ENCODE measurements at regions not wholly inside any gene's neighbourhood (a gene's known extent, or its start where the extent isn't known, plus 50 kb on each side); places are given as distances from the start of the nearest gene placed in this dataset.

DNA sequence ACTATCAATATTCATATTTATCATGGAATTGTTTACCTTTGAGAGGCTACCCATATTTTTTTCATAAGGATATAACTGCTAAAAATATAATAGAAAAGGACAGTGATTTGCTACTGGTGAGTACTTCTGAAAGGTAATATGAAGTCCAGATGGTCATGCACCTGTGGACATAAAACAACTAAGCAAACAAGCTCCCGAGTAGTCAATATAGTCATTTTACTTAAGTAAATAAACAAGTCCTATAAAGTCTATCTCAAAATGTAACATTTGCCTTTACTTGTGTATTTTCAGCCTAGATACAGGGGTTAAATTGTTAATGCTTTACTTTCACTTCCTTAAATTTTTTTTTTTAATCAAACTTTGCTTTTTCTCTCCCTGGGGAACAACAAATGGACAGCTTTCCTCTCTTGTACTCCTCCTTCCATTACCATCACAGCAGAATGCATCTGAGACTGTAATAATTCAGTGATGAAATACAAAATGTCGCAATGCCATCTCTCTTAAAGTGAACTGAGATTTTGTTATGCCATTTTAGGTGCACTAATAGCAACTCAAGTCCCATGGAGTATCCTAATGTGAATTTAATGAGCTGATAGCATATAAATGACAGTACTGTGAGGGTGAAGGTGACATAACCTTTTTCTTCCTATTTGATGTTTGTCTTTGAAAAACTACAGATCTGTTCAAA, 1325.4 kb upstream of the ZEB2 start:
- DNase-seq = peak; percentile 67

DNA sequence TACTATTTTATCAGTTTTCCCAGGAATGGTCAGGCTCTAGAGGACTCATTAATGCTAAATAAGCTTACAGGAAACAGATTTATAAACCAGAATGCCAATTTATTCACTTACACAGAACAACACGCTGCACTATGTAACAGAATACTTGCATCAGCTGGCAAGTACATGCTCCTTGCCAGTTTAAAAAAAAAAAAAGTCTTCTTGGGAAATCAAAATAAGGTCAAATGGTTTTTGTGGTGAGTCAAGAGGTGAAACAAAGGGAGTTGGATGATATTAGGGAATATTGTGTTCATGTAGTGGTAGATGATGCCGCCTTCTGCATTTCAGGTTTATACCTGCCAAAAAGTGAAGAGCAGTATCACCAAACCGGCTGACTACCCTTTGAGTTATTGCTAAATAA, 1322.1 kb upstream of the ZEB2 start:
- no peak for DNase-seq

DNA sequence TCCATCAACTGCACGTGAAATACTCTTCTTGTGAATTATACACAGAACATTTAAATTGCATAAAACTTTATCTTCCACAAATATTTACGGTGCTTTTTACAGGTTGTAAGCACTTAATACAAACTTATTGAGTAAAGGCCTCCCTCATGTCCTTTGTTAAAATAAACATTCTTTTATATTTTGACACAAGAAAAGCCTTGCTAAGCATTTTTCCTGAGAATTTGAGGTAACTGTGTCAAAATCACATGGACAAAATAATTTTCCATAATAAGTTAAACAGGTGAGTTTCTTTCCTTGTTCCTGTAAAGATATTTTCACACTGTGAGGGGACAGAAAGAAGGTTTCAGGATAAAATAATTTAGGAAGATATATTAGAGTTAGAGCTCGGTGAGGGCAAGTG, 1317.1 kb upstream of the ZEB2 start:
- DNase-seq = no peak

DNA sequence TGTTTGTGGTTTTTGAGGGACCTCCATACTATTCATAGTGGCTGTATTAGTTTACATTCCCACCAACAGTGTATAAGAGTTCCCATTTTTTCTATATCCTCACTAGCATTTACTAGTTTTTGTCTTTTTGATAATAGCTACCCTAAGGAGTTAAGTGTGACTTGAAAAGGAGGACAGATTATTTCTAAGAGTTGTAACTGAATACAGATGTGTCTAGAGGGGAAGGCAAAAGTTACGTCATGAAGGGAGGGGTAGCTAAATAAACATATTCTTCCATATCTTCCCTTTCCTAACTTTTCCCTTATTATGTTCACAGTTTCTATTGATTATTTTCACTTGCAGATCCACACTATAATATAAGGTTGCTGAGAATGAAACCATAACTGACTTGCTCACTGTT, 1315.7 kb upstream of the ZEB2 start:
- no peak for DNase-seq

DNA sequence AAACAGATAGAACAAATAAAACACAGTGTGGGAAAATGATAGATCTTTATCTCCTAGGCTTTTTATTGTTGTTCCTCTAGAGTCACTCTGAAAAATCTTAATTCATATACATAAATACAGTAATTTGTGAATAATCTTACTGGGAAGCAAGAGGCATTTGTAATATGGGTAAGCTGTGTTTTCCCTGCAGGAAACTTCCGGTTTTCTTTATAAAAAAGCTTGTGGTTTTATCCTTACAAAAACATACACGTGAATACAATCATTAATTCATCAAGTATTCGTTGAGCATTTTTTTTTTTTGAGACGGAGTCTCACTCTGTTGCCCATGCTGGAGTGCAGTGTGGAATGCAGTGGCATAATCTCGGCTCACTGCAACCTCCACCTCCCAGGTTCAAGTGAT, 1312.8 kb upstream of the ZEB2 start:
- no peak for DNase-seq

DNA sequence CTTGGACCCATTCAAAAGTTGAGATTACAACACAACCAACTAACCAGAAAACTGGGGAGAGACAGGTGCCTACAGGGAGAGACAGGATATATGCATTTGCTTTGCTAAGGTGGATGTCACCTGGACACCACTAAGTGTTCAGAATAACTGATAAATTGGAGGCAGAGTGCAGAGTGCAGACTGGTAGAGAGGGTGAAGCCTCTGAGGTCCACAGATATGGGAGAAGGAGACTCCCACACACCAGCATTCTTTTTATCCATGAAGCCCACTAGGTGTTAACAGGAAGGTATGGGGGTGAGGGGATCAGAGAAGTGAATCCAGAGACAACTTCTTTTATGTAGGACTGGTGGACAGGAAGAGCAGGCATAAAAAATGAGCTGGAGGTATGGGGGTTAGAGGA, 1310.0 kb upstream of the ZEB2 start:
- DNase-seq = no peak

DNA sequence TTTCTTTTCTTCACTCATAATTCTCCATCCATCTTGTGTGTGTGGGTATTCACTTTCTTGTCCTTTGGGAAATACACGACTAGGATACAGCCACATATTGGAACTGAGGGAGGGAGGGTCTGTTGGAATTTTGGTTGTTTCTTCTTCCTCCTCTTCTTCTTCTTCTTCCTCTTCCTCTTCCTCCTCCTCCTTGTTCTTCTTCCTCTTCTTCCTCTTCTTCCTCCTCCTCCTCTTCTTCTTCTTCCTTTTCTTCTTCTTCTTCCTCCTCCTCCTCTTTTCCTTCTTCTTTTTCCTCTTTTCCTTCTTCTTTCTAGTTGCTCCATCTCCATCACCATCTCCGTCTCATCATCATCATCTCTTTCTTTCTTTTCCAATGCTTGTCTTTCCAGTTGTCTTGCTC, 1307.3 kb upstream of the ZEB2 start:
- no peak for DNase-seq

DNA sequence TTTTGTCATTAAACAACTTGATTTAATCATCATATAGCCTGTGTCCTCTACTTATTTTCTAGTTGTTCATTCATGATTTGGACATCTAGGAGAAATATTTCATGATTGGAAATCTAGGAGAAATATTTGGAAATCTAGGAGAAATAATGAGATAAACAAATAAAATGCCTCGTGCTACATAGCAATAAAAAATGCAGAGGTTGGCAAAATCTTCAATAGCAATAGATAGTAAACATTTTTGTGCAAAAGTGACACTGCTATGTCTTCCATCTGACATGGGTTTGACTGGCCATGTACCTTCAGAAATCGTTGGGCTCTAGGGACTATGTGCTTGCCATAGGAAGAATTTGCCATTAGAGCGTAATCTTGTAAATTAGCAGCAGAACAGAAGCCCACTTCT, 1304.5 kb upstream of the ZEB2 start:
- no peak for DNase-seq

DNA sequence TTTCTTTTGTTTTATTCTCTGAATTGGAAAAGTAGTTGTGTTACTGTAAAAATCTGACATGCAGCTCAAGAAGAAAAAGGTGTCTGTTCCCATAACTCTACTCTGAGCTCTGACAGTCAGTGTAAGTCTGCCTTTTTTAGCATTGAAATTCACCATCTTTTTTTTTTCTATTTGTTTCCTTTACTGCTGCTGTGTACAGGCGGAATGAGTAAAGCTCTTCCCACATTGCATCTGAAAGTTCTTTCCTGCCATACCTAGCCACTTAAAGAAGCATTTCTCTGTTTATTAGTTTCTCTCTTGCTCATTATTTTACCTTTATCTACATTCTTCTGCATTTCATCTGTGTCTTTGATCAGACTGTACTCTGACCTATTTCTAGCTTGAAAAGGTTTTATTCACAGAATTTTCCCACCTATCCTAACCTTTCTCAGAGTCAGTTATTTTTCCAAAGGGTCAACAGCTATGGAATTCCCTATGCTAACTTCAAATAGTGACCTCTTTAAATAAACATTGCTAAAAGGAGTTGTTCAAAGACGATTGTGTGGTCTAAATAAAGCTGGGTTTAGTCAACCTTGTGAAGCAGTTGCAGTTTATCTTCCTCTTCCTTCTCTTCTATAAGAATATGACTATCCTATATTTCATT, 1303.1 kb upstream of the ZEB2 start:
- DNase-seq = no peak

DNA sequence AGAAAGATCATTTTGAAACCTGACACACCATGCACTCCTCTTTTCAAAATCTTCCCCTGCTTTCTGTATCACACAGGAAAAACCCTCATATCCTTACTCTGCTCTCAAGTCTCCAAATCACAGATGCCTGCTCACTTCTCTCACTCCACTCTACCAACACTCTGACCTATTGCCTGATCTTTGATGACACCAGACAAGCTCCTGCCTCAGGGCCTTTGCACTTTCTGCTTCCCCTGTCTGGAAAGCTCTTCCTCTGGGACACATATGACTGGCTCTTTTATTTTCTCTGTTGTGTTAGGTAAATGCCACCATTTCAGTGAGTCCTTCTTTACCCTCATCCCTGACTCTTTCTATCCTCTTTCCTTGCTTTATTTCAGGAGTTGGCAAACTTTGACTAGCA, 1300.7 kb upstream of the ZEB2 start:
- DNase-seq = no peak

DNA sequence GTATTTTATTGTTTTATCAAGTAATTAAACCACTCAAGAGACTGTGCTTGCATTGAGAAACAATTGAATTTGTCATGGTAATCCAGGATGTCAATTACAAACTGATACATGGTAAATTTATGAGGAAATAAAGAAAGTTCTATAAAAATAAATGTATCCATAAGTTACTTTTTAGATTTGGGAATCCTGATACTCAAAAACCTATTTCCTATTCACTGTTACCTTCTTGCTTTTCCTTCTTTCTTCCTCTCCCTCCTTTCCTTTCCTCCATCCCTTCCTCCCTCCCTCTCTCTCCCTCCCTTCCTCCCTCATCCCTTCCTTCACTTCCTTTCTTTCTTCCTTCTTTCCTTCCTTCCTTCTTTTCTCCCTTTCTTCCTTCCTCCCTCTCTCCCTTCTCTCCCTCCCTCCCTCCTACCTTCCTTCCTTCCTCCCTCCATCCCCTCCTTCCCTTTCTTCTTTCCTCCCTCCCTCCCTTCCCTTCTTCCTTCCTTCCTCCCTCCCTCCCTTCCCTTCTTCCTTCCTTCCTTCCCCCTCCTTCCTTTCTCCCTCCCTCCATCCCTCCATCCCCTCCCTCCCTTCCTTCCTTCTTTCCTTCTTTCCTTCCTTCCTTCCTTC, 1299.1 kb upstream of the ZEB2 start:
- DNase-seq = no peak

DNA sequence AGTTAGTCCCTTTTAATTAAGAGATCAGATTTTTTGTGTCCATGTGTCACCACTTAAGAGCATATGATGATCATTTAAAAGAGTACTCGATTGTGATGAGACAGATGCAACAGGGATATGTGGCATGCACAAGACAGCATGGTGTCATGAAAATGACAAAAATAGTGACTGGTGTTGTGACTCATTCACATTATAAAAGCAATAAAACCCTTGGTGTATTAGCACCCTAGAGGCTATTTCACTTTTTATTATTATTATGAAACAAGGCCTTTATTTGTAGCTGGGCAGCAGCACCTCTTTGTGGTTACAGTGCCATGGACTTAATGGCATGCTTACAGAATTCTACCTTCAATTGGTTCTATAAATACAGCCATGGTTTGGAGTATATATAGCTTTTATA, 1296.0 kb upstream of the ZEB2 start:
- DNase-seq = no peak

DNA sequence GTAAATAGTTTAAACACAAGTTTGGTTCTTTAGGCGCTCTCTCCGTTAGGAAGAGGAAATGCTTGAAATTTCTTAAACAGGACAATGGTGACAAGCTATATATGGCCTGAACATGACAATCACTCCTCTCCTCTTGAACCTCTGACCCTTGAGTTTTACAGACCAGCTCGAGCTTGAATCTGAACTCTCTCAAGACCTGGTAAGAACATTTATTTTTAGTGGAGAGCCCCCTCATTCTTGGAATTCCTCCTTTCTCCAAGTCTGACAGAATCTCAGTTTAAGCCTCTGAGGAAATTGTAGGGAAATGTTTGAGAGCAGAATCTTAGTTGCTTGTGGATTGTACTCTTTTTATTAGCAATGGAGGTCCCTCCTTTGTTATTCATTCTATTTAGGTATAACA, 1293.6 kb upstream of the ZEB2 start:
- no peak for DNase-seq

DNA sequence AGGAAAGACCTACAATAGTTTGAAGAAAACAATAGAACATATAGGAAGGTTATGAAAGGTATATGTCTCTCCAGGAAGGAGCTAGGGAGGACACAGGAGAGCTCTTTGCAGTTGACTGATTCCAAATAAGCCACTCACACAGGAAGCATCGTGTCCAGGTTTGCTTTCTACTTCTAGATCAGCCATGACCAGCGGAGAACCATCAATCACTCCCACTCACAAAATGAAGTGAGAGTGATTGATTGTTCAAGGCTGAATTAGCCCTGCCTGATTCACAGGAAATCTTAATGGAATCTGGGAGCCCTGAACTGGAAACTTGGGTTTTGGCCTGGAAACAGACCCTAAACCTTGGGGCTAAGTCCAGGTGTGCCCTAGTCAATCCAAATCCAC, 1292.2 kb upstream of the ZEB2 start:
- no peak for DNase-seq

DNA sequence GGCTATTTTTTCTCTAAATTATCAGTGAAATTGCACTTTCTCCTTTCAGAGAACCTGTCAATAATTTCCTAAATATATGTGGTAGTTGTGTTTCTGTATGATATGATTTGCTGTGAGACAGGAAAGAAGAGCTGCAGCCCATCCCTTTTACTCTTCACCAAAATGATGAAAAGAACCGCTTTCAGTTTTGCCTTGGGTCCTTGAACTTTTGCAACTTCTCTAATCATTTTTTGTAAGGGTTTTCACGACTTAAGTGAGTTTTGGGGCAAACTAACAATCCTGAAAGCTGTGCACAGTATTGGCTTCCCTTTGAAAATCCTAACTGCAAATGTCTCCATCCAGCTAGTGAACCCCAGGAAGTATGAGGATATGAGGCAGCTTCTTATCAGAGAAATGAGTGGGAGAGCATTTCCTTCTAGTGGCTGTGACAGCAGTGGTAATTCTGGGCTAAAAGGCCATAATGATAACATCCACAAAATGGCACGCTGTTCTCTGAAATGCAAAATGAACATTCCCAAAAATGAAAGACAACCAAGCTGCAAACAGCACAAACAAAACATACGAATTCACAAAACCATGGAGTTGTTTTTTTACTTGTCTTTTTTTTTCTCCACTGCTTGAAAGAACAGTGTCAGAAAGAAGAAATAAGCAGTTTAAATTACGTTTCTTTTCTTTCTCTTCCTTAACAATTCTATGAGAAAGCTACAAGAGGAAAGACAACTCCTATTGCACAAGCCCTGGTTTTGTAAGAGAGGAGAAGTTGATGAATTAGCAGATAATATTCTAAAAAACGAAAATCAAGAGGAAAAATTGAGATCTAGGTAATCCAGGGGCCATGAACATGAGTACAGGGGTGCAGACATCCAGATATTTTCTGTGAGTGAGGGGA, 1291.6 kb upstream of the ZEB2 start:
- no peak for DNase-seq

DNA sequence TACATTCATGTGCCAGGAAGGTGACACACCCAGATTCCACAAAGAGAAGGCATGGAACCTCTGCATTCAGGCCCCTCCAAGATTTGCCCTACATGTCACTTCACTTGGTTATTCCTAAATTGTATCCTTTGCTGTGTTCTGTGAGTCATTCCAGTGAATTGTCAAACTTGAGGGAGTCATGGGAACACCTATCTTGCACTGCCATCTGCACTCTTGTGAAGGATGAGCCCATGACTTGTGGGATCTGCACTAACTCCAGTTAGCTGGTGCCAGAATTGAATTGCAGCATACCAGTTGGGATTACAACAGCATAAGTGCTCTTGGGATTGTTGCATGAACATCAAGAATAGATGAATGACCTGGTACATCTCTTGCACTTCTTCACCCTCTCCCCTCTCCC, 1288.0 kb upstream of the ZEB2 start:
- DNase-seq = no peak

DNA sequence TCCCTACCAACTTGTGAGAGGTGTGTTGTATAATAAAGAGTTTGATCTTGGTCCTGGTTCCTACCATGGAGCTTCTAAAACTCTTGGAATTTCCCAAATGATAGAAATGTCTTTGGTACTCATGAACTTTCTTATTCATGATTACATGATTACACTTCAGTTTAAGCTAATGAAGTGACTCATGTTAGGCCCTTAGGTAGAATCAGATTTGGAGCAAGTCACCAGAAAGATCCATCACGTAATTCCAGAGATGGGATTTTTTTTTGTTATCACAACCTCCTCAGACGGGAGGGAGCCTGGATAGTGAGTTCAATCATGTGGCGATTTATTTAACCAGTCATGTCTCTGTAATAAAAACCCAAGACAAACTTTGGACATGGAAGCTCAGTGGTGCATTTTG, 1287.6 kb upstream of the ZEB2 start:
- no peak for DNase-seq

DNA sequence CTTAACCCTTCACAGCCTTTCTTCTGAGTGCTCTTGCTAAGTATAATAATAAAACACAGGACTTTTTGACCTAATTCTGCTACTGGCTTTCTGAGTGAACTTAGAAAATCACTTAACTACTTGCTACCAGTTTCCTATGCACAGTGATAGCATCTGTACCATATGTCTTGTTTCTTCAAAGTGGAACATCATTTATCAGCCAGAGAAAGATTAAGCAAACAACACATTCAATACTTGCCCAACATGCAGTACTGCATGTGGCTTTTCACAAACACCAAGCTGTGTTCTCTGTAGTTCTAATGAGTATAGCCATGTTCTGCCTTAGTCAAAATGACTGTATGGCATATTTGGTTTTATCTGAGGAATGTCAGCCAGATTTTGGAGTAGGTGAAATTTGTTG, 1286.6 kb upstream of the ZEB2 start:
- no peak for DNase-seq

DNA sequence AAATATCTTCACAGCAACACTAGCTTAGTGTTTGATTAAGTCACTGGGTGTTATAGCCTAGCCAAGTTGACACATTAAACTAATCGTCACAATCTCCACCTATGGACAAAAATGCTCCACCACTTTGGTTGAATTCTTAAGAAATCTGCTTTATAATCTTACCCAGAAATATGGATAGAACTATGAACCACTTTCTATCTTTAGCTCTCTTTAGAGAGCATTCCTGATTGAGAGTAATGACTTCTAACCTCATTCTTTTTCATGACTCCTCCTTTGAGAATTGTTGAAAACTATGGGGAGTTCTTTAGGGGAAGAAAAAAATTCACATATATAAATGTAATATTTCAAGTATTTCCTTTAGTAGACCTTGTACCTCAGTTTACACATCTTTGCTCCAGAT, 1282.2 kb upstream of the ZEB2 start:
- DNase-seq = no peak

DNA sequence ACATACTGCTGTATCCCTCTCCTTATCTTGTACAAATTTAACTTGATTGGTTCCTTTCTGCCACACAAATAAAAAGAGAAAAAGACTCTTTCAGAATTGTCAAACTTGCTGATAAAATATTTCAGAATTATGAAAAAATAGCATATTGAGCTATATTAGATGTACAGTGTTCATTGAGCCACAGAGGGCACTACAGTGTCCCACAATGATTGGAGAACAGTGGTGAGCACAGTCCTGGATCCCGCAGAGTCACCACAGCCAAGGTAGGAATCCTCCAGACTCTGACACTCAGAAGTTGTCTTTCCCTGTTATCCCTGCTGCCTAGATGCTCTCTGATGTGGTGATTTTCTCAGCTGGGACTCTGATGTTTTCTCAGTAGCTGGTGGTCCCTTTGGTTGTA, 1281.3 kb upstream of the ZEB2 start:
- no peak for DNase-seq

DNA sequence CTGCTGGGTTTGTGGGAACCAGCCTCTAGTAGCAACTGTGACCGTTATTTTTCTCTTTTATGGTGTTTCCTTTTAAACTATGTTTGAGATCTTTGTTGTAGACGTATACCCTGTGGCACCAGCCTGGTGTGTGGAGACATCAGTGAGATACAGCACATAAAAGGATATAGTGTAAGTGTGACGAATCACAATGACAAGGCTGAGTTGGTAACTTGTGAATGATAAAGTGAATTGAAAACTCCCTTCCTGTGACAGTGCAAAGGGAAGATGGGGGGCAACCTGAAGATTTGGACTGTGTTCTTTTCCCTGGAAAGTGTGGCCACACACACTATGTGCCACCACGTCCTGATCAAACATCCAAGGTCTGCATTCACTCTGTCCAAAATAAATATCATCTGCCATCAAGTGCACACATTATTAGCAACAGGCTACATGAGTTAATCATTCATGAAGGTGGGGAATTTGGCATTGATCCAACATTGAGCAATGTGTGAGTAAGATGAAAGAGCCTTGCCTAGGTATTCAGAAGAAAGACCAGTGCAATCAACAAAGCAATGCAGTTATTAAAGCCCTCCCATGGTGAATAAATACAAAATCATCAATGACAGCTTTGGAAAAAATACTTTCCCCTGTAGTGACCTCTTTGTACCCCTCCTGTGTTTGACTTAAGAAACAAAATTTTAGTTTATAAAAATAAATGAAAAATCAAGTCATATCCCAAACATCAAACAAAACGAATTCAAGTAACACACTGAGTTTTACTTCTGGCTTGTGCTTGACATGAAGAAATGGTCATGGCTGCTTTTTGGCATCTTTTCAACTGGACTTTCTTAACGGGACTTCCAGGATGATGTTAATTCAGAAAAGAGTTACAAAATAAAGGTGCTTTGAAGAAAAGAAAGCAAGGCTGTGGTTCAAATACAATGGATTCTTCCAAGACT, 1280.5 kb upstream of the ZEB2 start:
- no peak for DNase-seq

DNA sequence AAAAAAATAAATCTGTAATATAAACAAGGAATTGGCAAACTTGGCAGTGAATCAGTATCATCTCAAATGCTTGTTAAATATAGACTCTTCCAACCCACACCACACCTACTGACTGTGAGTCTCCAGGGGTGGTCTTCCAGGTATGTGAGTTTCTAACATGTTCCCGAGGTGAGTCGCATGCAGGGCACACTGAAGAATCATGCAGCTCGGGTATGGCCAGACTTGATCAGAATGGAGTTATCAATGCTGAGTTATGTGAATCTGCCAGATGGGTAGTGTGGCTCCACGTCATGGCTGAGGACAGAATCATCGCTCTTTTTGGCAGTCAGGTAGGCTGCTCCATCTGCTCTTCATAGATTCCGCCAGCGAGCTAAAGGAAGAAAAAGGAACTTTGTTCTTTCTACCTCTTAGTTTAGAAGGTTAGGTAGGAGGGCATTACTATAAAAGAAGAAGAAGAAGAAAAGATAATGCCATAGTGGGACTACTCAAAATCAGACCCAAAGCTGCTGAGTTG, 1279.7 kb upstream of the ZEB2 start:
- DNase-seq = no peak

All from SHP77 treated with DMSO at 0.1 percent for 48 hours (cell line).